Pons (tissue), 1 donor: ENCODE measurements at regions not wholly inside any gene's neighbourhood (a gene's known extent, or its start where the extent isn't known, plus 50 kb on each side); places are given as distances from the start of the nearest gene placed in this dataset.

Source experiments
- DNase-seq: peaks from one replicate; pipeline ENCODE4 v3.0.0-alpha.2; 2016; ENCODE audit warnings: low spot score

DNA sequence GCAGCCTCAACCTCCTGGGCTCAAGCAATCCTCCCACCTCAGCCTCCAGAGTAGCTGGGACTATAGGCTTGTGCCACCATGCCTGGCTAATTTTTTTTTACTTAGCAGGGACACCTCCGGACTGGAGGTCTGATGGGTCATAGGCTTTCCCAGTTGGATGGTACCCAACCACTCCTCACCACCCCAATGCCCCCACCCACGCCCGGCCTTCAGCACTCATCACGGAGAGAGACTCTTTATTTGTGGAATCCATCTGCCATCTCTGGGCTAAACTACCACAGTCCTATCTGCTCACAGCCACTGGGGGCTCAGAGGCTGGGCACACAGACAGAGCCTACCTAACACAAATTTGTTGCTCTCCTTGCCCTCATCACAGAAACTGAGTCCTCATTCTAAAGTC is 58.3 kb upstream of the STXBP1 start:
- DNase-seq: no peak

DNA sequence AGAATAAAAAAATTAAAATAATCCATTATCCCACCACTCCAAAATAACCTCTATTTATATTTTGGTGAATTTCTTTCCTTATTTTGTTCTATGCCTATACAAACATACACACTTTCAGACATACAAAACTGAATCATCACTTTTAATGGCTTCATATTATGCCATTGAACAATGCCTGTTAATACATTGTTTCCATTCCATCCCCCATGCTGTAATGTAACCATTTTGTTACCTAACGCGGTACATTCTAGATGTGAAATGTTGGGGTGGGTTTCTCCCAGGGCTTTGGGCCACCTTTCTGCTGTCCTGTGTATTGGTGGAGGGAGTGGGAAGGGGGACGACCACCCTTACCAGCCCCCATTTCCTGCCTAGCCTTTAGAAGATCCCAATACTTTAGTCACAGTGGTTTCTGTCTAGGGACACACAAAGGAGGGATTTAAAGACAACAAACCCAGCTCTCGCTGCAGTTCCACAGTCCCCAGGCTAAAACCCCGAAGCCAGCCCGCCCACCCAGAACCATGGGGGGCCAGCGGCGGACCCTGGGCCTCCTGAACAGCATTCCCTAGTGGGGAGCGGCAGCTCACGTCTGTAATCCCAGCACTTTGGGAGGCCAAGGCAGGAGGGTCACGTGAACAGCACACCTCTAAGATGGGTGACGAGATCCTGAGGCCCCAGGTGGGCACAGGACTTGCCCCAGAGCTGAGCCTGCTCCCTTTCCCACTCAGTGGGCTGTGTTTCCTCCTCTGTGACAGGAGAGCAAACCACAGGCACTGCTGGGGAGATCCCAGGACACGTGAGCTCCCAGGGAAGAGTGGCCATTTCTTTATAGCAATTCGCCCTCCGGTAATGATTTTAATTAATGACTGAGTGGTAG is 56.9 kb upstream of the STXBP1 start:
- DNase-seq: no peak

DNA sequence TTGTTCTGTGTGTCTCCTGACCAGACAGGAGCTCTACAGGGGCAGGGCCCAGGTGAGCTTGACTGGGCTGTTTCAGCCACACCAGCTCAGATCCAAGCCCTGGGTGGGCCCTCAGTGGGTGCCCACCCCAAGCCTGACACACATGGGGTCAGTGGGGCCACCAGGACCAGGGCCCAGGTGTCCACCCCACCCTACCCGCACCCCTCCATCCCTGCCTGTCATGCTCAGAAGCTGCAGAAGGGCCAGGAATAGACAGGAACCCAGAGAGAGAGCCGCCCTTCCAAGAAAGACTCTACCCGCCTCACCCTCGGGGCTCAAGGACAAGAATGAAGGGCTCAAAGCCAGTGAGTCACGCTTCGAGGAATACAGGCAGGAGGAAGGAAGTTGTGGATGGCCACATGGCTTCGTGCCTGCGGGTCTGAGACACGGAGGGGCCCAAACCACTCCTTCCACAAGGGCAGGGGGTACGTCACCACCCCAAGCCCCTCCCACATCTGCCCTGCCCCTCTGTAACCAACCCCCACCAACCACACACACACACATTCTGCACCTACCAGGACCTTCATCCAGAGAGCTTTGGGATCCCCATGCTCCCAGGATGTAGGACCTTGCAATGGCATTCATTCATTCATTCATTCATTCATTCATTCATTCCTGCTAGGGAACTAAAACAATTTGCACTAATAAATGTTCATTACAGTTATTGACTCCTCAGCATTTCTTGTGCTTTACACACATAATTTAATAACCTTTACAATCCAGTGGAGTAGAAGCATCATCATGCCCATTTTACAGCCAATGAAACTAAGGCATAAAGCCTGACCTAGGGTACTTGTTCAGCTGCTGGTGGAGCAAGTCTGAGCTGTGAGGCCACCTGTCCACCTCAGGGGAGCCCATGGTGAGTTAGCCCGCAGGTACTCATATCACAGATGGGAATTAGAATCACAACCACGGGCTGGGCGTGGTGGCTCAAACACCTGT is 55.9 kb upstream of the STXBP1 start:
- DNase-seq: no peak

DNA sequence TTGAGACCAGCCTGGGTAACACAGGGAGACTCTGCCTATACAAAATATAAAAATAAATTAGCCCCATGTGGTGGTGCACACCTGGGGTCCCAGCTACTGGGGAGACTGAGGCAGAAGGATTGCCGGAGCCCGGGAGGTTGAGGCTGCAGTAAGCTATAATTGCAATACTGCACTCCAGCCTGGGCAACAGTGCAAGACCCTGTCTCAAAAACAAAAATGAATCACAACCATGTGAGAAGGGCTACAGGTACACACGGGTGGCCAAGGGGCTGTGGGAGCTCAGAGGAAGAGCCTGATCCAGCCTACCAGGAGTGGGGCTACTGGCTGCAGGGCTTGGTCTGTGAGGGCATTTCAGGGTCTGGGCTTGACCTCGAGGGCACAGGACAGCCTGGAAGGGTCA is 55.2 kb upstream of the STXBP1 start:
- DNase-seq: no peak

DNA sequence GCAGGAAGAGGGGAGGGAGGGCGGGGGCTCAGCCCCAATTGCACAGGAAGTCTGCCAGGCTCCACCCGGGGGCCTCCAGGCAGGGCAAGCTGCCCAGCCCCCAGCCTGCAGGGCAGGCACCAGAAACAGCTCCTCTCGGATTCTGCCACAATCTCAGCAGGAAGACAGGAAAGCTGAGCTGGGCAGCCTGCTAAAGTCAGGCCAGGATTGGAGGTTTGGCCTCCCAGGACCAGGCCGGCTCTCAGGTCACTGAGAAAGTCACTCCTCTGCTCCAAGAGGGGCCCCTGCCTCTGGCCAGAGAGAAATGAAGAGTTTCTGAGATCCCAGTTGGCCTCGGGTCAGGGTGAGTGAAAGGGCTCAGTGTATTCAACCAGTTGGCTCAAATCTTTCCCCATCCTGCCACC is 54.6 kb upstream of the STXBP1 start:
- peak; percentile 51 for DNase-seq

DNA sequence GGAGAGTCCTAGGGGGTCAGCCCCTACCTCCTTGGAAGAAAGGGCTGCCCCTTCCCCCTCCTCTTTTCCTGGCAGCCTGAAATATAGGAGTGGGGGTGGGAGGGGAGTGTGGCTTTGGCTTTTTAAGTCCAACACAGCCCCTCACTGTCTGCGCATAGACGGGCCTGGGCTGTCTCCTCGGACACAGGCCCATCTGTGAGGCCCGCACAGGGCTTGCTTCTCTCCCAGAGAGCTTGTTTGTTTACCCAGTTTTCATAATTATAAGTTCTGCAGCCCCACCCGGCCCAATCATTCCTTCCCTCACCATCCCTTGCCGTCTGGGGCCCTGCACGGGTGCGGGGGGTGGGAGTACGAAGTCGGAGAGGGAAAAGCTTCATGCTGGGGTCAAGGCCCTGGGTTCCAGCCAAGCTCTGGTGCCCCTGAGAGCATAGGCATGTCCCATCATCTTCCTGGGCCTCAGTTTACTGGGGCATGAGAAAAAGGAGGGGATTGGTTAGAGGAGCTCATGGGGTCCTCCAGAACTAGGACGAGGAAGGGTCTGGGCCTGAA is 54.0 kb upstream of the STXBP1 start:
- DNase-seq: no peak

DNA sequence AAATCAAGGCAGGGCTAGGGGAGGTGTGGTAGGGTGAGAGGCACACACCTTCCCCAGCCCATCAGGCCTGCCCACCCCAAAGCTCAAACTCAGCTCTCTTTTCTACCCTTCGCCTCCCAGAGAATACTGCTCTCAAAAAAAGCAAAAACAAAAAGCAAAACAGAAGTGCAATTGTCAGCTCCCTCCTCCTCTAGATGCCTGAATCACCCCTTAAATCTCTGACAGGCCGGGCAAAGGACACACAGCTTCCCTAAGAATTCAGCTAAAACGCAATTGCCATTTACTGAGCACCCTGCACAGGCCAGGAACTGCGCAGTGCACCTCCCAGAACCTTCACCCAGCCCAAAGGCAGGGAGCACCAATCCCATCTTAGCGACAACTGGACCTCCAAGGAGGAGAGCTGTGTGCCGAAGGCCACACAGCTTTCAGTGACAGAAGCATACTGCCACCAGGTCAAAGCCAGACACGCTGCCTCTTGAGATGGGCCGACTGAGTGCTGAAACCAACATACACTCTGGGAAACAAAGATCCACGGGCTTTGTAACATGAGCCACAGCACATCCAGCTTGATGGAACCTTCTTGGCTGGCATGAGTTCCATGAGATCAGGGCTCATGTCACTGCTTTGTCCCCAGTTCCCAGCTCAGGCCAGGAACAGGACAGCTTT is 53.4 kb upstream of the STXBP1 start:
- DNase-seq: no peak

DNA sequence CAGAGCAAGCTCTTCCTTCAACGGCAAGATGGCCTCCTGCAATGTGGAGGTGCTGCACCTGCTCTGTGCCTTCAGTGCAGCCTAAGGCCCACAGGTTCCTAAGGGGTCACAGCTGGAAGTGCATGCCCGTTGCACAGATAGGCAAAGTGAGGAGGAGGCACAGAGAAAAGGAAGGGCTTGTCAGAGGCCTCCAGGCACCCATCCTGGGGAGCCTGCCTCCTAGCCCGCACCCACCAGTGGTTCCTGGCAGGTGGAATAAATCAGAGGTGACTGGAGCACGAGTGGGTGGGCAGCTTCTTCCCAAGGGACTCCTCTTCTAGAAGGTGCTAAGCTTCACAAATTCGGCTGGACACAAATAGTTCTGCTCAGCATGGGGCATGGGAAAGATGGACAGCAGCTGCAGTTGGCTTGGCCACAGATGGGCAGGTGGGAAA is 52.8 kb upstream of the STXBP1 start:
- no peak for DNase-seq

DNA sequence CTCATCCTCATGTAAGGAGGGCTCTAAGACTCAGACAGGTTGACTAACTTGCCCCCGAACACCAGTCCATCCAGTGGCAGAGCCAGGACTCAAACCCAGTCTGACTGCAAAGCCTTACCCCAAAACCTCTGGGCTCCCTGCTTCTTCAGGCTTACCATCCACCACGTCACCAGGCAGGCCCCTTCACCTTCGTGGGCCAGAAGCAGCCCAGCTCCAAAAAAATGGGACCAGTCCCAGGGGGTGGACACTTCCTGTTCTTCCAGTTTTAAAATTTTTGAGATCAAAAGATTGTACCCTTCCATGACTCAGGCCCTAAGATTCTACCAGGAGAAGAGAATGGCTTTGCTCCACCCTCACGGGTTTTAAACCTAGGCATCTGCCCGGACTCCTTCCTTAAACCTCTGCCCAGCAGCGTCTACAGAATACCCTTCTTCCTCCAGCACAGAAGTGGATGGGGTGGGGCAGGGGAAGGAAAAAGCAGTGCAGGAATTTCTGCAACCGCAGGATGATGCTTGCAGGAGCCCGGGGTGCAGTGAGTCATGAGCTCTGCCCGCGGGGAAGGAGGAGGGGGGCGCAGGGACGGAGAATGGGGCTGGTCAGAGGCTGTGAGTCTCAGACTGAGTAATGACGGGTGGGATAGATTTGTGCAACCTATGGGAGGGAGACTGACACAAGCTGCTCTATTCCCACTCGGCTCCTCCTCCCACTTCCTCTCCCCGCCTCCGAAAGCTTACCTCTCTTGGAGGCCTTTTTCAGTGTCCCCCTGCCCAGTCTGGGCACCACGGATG is 50.4 kb upstream of the STXBP1 start:
- no peak for DNase-seq
